ENCODE measurements at regions not wholly inside any gene's neighbourhood (a gene's known extent, or its start where the extent isn't known, plus 50 kb on each side); places are given as distances from the start of the nearest gene placed in this dataset.

DNA sequence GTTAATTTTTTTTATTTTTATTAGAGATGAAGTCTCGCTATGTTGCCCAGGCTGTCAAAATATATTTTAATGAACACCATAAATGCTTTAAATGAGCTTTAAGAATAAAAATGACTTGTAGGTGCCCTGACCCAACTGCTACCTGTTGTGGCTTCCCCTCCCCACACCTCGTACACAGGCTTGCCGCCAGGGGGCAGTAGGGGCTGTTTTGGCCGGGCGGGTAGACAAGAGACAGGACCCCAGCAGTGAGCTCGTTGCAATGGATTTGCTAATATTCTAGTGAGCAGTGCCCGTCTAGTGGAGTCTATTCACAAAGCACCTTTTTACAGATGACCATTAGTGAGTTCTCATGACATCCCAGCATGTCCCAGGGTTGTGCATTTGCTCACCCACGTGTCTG is 418.1 kb downstream of the OCA2 start:
- TF ChIP-seq, protein P1, sequence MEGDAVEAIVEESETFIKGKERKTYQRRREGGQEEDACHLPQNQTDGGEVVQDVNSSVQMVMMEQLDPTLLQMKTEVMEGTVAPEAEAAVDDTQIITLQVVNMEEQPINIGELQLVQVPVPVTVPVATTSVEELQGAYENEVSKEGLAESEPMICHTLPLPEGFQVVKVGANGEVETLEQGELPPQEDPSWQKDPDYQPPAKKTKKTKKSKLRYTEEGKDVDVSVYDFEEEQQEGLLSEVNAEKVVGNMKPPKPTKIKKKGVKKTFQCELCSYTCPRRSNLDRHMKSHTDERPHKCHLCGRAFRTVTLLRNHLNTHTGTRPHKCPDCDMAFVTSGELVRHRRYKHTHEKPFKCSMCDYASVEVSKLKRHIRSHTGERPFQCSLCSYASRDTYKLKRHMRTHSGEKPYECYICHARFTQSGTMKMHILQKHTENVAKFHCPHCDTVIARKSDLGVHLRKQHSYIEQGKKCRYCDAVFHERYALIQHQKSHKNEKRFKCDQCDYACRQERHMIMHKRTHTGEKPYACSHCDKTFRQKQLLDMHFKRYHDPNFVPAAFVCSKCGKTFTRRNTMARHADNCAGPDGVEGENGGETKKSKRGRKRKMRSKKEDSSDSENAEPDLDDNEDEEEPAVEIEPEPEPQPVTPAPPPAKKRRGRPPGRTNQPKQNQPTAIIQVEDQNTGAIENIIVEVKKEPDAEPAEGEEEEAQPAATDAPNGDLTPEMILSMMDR (conservative IDR thresholded peaks at IDR 0.05 in 1 of 2, IDR thresholded peaks at IDR 0.05 in 1 of 2; ENCODE audit: low read depth in 1 of 2, low read length in 2 of 2), result peak in 1 of 2 donors; percentile 47
- no peak for TF ChIP-seq EZH2 (IDR thresholded peaks at IDR 0.05; ENCODE audit: low read length, missing control alignments)

Data from fibroblast of lung (primary cell).